Peyer's patch (tissue), 4 donors: ENCODE measurements at regions not wholly inside any gene's neighbourhood (a gene's known extent, or its start where the extent isn't known, plus 50 kb on each side); places are given as distances from the start of the nearest gene placed in this dataset.

Source experiments
- POLR2A ChIP-seq, 2 donors: fragments of 450-650 bp; IDR thresholded peaks; one replicate each; pipeline ENCODE4 v1.5.1; 2017; ENCODE audit warnings: antibody characterized with exemption in 2 of 2, mild to moderate bottlenecking in 2 of 2, moderate library complexity in 2 of 2
- TF ChIP-seq, protein P1 (sequence below), 6 experiments: fragments of 450-650 bp in 4 of 6; fragments of 200-600 bp in 2 of 6; sonication (generic) in 1 of 6; IDR thresholded peaks; one replicate each; pipeline ENCODE4 v1.5.1; 2017 to 2019; ENCODE audit warnings: antibody characterized with exemption in 6 of 6, mild to moderate bottlenecking in 3 of 6, moderate library complexity in 1 of 6

DNA sequence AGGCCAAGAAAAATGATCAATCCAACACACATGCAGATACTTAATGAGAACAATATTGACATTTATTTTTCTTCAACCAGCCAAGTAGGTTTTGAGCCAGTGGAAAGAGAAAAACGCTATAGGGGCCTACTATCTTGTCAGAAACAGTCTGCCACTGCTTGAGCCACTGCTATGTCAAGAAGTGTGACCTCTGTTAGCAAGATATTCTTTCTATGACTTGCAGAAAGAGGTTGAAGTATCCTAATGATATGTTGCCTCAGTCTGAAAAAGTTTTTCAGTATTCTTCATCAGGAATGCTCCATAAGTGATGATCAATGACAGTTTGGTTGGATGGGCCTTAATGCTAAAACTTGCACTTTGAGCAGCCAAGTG lies 328.4 kb upstream of the KCND2 start:
- TF ChIP-seq, protein P1, sequence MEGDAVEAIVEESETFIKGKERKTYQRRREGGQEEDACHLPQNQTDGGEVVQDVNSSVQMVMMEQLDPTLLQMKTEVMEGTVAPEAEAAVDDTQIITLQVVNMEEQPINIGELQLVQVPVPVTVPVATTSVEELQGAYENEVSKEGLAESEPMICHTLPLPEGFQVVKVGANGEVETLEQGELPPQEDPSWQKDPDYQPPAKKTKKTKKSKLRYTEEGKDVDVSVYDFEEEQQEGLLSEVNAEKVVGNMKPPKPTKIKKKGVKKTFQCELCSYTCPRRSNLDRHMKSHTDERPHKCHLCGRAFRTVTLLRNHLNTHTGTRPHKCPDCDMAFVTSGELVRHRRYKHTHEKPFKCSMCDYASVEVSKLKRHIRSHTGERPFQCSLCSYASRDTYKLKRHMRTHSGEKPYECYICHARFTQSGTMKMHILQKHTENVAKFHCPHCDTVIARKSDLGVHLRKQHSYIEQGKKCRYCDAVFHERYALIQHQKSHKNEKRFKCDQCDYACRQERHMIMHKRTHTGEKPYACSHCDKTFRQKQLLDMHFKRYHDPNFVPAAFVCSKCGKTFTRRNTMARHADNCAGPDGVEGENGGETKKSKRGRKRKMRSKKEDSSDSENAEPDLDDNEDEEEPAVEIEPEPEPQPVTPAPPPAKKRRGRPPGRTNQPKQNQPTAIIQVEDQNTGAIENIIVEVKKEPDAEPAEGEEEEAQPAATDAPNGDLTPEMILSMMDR (IDR thresholded peaks at IDR 0.05) = no peak
- no peak for TF ChIP-seq POLR2A (IDR thresholded peaks at IDR 0.05)
